ENCODE measurements at regions not wholly inside any gene's neighbourhood (a gene's known extent, or its start where the extent isn't known, plus 50 kb on each side); places are given as distances from the start of the nearest gene placed in this dataset.

DNA sequence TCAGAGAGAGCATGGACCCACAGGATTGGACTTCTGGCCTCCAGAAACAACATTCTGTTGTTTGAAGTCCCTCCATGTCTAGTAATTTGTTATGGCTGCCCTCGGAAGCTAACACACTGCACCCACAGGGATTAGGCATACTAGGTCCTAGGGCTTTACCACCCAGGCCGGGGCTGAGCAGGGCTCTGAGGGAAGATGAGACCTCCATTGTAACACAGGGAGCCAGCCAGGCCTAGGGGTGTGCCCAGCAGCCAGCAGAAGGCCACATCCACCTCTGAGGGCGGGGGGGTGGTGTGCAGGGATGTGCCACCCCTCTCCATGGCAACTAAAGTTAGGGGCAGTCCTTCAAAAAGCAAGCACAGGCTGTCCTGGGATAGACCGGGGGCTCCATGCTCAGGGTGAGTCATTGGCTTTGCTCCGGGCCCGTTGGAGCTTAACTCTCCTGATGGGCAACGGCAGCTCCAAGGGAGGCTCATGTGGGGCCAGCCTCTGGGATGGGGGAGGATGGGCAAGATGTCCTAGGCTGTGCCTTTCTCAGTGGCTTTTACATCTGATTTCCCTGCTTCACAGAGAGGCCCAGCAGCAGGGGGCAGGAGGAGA is 96.6 kb upstream of the GPR26 start:
- no peak for DNase-seq (ENCODE audit: extremely low spot score)
- TF ChIP-seq CTBP1 (IDR thresholded peaks at IDR 0.05; ENCODE audit: borderline replicate concordance): no peak
- TF ChIP-seq FOXM1 (IDR thresholded peaks at IDR 0.05; ENCODE audit: borderline replicate concordance): no peak
- TF ChIP-seq, protein P1, sequence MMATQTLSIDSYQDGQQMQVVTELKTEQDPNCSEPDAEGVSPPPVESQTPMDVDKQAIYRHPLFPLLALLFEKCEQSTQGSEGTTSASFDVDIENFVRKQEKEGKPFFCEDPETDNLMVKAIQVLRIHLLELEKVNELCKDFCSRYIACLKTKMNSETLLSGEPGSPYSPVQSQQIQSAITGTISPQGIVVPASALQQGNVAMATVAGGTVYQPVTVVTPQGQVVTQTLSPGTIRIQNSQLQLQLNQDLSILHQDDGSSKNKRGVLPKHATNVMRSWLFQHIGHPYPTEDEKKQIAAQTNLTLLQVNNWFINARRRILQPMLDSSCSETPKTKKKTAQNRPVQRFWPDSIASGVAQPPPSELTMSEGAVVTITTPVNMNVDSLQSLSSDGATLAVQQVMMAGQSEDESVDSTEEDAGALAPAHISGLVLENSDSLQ (IDR thresholded peaks at IDR 0.05): no peak
- CTCF ChIA-PET: no interaction called here
- POLR2A ChIA-PET: no interaction called here

DNA sequence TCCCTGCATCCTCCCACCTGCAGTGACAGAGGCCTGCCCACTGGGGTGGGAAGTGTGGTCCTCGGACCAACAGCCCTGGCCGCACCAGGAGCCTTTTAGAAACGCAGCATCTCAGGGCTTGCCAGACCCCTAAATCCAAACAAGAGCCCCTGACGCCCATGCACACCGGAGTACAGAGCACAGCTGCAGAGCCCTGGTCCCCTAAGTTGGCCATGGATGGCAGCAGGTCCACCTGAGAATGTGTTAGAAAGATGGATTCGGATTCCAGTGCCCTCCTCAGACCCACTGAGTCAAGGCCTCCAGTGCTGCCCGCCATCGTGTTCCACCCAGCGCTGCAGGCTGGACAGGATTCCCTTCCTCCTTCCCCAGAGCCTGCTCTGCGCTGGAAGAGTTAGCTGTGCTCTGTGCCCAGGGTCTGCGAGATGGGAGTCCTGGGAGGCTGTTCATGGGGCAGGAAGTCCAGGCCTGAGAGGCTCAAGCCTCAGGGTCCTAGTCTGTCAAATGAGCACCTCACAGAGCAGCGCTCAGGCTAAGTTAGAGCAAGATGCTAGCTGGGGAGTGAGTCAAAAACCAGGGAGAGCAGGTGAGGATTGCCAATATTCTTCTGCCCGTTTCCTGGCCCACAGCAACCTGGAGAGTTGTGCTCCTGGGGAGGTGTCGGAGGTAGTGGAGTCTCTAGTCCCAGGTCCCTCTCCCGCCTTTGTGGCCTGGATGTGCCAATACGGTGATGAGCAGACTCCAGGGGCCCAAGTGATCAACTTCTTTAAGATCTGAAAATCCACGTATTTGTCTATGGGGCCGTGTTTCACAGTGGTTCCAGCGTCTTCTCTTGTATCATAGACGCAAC is 95.9 kb upstream of the GPR26 start:
- DNase-seq (ENCODE audit: extremely low spot score): no peak
- CTCF ChIA-PET: no interaction called here
- TF ChIP-seq ELF4 (IDR thresholded peaks at IDR 0.05) (no peak), ARNT (IDR thresholded peaks at IDR 0.05) (no peak), SUZ12 (IDR thresholded peaks at IDR 0.05) (no peak), LEF1 (IDR thresholded peaks at IDR 0.05; ENCODE audit: borderline replicate concordance) (no peak), SP1 (IDR thresholded peaks at IDR 0.05) (no peak), FOXM1 (IDR thresholded peaks at IDR 0.05; ENCODE audit: borderline replicate concordance) (no peak), TARDBP (IDR thresholded peaks at IDR 0.05) (no peak), HDGF (IDR thresholded peaks at IDR 0.05; ENCODE audit: borderline replicate concordance) (no peak), CTBP1 (IDR thresholded peaks at IDR 0.05; ENCODE audit: borderline replicate concordance) (no peak), L3MBTL2 (conservative IDR thresholded peaks at IDR 0.05) (no peak), ZNF384 (IDR thresholded peaks at IDR 0.05) (no peak), NFRKB (IDR thresholded peaks at IDR 0.05) (no peak), BHLHE40 (IDR thresholded peaks at IDR 0.05; ENCODE audit: borderline replicate concordance) (no peak), FOXA1 (IDR thresholded peaks at IDR 0.05) (no peak), FOXK2 (IDR thresholded peaks at IDR 0.05) (no peak)
- TF ChIP-seq, protein P1 (IDR thresholded peaks at IDR 0.05): no peak
- POLR2A ChIA-PET: no interaction called here

DNA sequence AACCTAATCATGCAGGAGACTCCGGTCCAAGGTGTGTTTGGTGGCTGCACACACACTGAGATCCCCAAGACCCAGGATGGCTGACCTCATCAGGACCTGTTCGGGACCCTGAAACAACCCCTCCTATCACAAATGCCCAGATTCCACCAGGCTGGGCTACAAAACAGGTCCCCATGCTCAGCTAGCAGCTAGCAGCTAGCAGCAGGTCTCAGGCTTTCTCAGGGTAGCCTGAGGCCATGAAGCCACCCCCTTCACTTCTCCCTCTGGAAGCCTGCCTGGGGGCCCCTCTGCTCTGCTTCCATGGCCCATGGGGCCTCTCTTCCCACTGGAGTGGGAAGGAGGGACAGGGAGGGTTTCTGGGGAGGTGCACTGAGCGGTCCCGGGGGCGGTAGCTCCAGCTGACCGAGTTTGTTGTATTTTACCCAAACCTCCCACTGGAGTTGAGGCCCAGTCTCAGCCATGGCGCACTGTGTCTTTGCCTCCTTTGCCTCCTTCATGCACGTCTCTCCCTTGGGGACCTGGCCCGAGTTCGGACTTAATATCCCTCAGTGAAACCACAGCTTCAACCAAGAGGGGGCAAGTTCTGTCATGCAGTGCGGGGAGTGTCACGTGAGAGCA is 95.1 kb upstream of the GPR26 start:
- TF ChIP-seq ZNF384 (IDR thresholded peaks at IDR 0.05) (no peak), LEF1 (IDR thresholded peaks at IDR 0.05; ENCODE audit: borderline replicate concordance) (no peak), FOXK2 (IDR thresholded peaks at IDR 0.05) (no peak)
- no peak for DNase-seq (ENCODE audit: extremely low spot score)
- CTCF ChIA-PET: no interaction called here

DNA sequence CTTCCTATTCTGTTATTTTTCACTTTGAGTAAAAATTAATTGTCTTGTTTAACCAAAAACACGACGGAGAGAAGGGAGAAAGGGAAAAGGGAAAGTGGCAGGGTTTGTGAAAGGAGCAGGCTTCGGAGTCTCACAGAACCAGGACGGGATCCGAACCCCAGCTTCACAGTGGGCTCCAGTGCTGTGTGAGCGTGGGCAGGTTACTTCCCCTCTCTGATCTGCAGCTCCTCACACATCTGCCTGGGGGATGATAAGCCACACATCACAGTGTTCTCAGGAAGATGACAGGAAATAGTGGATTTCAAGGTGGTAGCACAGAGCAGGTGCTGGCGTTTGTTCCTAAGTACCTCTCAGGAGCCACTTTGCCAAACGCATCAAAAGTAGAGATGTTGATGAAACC is 94.2 kb upstream of the GPR26 start:
- CTCF ChIA-PET: no interaction called here
- no peak for TF ChIP-seq L3MBTL2 (conservative IDR thresholded peaks at IDR 0.05)
- no peak for TF ChIP-seq NFRKB (IDR thresholded peaks at IDR 0.05)
- TF ChIP-seq ZNF384 (IDR thresholded peaks at IDR 0.05): no peak
- no peak for TF ChIP-seq TARDBP (IDR thresholded peaks at IDR 0.05)
- no peak for TF ChIP-seq CTBP1 (IDR thresholded peaks at IDR 0.05; ENCODE audit: borderline replicate concordance)
- no peak for TF ChIP-seq FOXA1 (IDR thresholded peaks at IDR 0.05)
- no peak for TF ChIP-seq SP1 (IDR thresholded peaks at IDR 0.05)
- no peak for DNase-seq (ENCODE audit: extremely low spot score)

More for the DNA sequence above, 95.1 kb upstream of the GPR26 start:
- POLR2A ChIA-PET: no interaction called here

DNA sequence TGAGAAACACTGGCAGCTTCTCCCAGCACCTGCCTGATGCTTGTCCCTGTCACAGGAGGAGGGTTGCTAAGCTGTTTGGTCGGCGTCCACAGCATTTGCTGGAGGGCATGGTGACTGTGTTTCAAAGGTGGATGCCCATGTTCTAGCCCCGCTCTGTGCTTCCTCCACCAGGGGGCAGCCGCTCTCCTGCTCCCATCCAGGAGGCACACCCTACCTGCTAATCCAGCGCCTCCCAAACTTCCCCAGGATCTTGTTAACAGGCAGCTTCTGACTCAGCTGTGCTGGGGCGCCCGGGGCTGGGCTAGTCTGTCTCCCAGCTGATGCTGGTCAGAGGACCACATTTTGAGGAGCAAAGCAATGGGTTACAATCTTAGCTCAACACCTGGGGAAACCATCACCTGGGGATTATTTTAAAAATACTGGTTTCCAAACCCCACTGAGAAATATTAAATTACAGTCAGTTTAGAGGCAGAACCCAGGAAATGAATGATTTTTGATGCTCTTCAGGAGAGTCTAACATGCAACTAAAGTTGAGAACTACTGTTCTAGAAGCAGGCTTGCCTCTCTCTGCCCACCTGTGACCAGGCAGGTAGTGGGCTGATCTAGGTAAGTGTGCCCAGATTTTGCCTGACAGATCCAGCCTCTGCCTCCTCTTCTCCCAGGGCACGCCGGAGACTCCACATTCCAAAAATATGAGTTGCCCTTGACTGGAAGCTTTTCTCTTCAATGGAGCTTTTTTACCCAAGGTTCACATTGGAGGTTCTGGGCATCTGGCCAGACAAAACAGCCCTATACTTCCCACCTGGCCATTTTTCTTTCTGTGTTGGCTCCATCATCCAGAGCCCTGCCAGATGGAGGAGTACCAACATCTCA is 92.7 kb upstream of the GPR26 start:
- ChIA-PET CTCF (interaction anchor here (0.6 to 2.1 kb wide), 7 partner anchors 9 to 597 kb away, joined by 3 to 11 read pairs (median 4); no protein-coding TSS in a partner anchor), POLR2A (no interaction called here)
- peak; percentile 83 for DNase-seq (ENCODE audit: extremely low spot score)
- no peak for TF ChIP-seq TARDBP (IDR thresholded peaks at IDR 0.05)
- TF ChIP-seq FOXK2 (IDR thresholded peaks at IDR 0.05): no peak
- TF ChIP-seq ARNT (IDR thresholded peaks at IDR 0.05): no peak
- TF ChIP-seq ELF4 (IDR thresholded peaks at IDR 0.05): no peak
- TF ChIP-seq ZNF384 (IDR thresholded peaks at IDR 0.05): no peak
- no peak for TF ChIP-seq CTBP1 (IDR thresholded peaks at IDR 0.05; ENCODE audit: borderline replicate concordance)
- no peak for TF ChIP-seq FOXA1 (IDR thresholded peaks at IDR 0.05)
- TF ChIP-seq BHLHE40 (IDR thresholded peaks at IDR 0.05; ENCODE audit: borderline replicate concordance): no peak
- no peak for TF ChIP-seq LEF1 (IDR thresholded peaks at IDR 0.05; ENCODE audit: borderline replicate concordance)
- TF ChIP-seq, protein P1 (IDR thresholded peaks at IDR 0.05): no peak
- no peak for TF ChIP-seq NFRKB (IDR thresholded peaks at IDR 0.05)
- no peak for TF ChIP-seq HDGF (IDR thresholded peaks at IDR 0.05; ENCODE audit: borderline replicate concordance)
- TF ChIP-seq FOXM1 (IDR thresholded peaks at IDR 0.05; ENCODE audit: borderline replicate concordance): no peak
- TF ChIP-seq SUZ12 (IDR thresholded peaks at IDR 0.05): no peak
- TF ChIP-seq L3MBTL2 (conservative IDR thresholded peaks at IDR 0.05): no peak
- TF ChIP-seq SP1 (IDR thresholded peaks at IDR 0.05): no peak

More for the DNA sequence above, 94.2 kb upstream of the GPR26 start:
- POLR2A ChIA-PET: no interaction called here

Measured in HEK293T (cell line).